CD4-positive, alpha-beta T cell treated with Interleukin-21 for 1 hour (primary cell): ENCODE measurements at regions not wholly inside any gene's neighbourhood (a gene's known extent, or its start where the extent isn't known, plus 50 kb on each side); places are given as distances from the start of the nearest gene placed in this dataset.
"Not testable (repeated sequence)": the region's sequence is repeated elsewhere in the genome, so short reads cannot be mapped to it uniquely, and the experiment has no call there.

Source experiments
- DNase-seq: peaks from one replicate; pipeline ENCODE4 v3.0.0-alpha.2; 2020

DNA sequence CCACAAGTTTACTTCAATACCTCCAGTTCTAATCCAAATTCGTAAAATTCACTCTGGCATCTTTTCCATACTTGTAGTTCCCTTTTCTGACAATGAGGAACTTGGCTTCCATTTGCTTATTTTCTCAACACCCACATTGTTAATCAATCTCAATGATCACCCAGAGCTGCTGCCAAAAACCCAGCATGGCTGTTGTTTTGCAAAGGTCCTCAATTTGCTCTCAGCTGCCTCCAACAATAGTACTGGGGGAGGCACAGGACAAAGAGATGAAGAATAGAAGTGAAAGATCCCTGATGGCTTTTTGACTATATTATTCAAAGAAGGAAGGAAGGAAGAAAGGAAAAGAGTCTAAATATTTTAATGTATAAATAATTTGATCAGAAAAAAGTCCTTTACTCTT lies 847.8 kb downstream of the RAPGEF2 start:
- DNase-seq, result no peak

GRCh38 chr4:159966746-159967145 lies 863.9 kb downstream of the RAPGEF2 start:
- no peak for DNase-seq

GRCh38 chr4:159976871-159977482 lies 874.1 kb downstream of the RAPGEF2 start:
- DNase-seq, result not testable (repeated sequence)

GRCh38 chr4:159977907-159978617 lies 875.2 kb downstream of the RAPGEF2 start:
- DNase-seq, result no peak

DNA sequence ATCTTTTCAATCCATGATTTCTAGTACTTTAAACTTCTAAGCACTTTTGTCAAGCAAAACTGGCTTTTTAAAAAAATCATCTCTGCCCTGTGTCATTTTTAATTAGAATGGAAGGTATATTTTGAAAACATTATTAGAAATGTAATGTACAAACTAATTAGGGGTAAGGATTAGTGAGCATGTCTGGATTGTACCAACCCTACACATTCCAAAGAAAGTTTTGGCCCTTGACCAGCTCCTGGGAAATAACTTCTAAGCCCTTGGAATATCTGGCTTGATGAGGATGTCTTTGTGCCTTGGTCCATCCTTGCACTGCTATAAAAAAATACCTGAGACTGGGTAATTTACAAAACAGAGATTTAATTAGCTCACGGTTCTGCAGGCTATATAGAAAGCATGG lies 876.5 kb downstream of the RAPGEF2 start:
- DNase-seq, result no peak

- no peak for DNase-seq
Measured at GRCh38 chr4:159979953-159980352, 877.1 kb downstream of the RAPGEF2 start.

DNA sequence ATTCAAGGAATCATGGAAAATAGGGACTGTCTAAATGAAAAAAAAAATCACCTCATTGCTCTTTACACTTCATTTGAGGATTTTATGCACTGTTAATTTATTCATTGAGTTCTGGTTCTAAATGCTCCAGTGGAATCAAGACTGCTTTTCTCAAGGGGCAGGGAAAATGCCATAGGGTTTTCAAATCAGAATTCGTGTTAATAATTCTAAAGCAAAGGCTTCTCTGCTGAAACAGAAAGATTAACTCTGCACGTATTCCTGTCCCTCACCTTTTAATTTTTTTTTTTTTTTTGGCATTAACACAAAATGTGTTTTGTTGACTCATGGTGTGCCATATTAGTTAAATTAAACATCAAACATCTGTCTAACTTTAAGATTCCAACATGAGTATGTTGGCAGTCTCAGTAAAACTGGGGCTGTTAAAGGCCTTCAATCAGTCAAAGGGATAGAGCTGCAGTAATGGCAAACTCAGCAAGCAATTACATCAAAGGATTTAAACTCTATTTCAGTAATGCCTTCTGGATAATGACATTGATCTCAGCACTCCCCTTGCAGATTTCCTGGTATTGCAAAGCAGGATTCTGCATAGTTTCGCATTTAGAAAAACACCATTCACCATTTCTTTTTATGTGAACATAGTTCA lies 878.1 kb downstream of the RAPGEF2 start:
- DNase-seq, result no peak

GRCh38 chr4:159981469-159981856 lies 878.6 kb downstream of the RAPGEF2 start:
- DNase-seq, result no peak

DNA sequence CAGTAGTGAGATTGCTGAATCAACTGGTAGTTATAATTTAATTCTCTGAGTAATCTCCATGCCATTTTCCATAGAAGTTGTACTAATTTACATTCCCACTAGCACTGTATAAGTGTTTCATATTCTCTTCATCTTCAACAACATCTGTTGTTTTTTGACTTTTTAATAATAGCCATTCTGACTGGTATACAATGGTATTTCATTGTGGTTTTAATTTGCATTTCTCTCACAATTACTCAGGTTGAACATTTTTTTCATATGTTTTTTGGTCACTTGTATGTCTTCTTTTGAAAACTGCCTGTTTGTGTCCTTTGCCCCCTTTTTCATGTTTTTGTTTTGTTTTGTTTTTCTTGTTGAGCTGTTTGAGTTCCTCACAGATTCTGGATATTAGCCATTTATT lies 880.2 kb downstream of the RAPGEF2 start:
- no peak for DNase-seq

DNA sequence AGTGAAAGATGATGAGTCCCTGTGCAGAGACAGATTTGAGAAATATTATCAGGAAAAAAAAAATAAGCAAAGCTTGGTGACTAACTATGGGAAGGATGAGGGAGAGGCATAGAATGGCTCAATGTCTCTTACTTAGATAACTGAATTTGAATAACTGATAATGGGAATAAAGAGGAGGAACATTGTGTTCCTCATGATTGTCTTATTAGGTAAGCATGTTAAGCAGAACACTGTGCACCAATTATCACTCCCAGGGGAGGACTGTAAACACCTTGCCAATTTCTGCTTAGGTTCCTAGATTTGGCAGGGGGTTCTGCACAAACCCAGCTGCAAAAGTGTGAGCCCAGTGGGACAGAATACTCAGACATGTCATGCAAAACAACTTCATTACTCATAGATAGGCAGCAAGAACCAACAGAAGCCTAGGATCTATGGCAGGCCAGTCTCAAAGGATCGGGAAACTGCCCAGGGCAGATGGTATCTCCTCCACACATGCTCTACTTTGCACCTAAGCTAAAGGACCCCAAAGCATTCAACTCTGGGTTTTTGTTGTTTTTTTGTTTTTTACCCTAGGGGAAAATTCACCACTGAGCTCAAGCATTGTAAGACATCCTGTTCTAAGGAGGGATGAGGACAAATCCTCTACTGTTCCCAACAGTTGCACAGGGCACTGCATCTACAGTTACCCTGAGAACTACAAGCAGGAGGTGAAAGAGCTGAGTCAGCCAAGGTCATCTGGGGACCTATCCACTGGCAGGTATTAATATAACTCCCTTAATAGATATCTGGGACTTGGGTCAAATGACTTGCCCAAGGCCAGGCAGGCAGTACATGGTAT lies 907.0 kb downstream of the RAPGEF2 start:
- DNase-seq, result no peak

DNA sequence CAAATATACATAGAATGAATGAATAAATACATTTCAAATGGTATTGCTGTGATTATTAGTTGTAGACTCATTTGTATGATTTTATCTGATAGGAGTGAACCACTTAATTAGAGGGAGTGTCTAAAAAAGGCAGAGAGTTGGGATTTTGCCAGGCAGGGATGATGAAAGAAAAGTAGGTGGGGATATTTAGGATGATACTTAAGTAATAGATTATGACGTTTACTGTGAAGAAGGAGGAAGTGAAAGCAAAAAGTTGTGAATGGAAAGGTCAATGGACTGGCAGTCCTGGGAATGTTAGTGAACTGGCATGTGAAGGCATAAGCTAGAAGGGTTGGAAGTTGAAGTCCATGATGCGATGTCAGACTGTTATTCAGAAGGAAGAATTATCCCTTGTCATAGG lies 917.1 kb downstream of the RAPGEF2 start:
- DNase-seq, result no peak

DNA sequence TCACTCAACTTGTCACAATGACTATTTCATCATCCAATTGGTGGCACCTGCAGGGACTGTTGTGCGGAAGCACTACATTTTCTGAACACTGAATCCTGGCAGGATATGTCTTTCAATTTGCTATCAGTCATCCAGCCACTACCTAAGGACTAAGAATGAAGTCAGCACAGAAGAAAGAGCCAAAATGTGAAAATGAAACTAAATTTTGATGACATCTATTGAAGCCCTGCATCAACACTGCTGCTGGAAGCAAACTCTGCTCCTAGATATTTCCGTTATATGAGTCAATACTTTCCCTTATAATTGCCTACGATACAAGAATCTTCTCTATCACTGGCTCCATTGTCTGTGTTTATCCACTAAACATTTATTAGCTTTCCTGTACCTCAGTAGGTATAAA lies 917.9 kb downstream of the RAPGEF2 start:
- no peak for DNase-seq

DNA sequence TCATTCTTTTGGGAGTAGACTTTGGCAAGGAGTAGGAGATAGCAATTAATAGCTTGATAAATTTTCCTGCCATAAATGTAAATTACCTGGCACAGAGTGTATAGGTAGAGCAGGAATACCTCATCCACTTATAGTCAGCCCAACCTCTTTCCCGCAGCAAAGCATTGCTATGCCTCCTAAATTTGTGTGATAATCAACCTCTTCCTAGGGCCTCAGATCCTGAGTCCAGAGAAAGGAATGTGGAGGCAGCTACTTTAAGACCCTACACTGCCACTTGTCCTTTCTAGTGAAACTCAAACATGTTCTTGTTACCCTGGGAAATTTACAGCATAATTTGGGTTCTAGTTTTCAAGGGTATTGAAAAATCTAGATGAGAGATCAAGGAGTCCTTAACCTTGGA lies 919.0 kb downstream of the RAPGEF2 start:
- DNase-seq, result no peak

- no peak for DNase-seq
Measured at GRCh38 chr4:160026721-160027120, 923.8 kb downstream of the RAPGEF2 start.

- no peak for DNase-seq
Measured at GRCh38 chr4:160034501-160034900, 931.6 kb downstream of the RAPGEF2 start.

DNA sequence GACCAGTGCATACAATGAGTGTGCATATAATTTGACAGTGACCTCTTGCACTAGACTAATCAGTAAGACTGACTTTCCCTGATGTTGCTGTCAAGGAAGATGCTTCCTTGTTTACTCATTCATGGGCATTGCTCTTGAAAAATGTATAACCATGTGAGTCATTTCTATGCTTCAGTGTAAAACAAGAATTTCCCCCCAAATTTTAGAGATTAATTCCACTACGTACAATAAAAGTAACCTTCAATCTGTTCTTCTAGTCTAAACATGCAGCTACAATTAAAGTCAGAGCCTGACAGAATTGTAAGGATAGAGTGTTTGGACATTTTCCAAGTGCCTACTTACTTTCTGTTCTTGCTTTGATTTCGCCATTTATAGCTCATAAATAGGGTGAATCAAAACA lies 935.7 kb downstream of the RAPGEF2 start:
- DNase-seq, result no peak

DNA sequence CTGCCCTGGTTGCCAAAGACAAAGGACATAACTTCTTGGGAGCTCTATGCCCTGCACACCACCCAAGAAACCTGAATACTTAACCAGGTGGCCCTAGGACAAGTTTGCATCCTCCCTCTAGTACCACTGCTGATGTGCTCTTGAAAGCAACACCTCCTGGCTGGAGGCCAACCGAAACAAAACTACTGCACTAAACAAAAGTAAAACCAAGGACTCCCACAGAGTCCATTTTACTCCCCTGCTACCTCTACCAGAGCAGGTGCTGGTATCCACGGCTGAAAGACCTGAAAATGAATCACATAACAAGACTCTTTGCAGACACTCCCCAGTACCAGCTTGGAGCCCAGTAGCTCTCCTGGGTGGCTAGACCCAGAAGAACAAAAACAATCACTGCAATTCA lies 941.8 kb downstream of the RAPGEF2 start:
- no peak for DNase-seq

GRCh38 chr4:160082432-160083207 lies 979.7 kb downstream of the RAPGEF2 start:
- DNase-seq, result no peak

GRCh38 chr4:160091631-160092030 lies 988.8 kb downstream of the RAPGEF2 start:
- DNase-seq, result no peak

DNA sequence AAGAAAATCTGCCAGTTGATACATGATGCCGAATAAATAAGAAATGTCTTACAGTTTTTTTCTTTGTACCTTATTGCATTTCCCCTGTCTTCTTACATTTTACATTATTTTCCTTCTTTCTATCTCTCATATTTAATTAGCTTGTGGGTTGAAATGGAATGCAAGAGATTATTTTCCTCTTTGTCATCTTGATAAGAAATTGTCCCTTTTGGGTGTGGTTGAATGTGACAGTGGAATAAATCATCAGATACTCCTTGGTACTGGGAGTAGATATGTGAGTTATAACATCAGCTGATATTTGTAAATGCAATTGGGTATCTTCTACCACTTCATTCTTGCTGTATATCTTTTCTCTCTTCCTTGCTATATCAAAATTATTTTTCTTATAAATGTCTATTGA lies 997.4 kb downstream of the RAPGEF2 start:
- DNase-seq, result no peak

GRCh38 chr4:160110891-160111290 lies 1008.0 kb downstream of the RAPGEF2 start:
- DNase-seq, result no peak

DNA sequence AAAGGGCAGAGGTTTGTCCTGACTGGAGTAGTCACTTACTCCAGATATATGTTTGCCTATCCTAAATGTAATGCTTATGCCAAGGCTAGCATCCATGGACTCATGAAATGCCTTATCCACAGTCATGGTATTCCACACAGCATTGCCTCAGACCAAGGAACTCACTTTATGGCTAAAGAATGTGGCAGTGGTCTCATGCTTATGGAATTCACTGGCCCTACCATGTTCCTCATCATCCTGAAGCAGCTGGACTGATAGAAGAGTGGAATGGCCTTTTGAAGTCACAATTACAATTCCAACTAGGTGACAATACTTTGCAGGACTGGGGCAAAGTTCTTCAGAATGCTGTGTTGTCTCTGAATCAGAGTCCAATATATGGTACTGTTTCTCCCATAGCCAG lies 1014.8 kb downstream of the RAPGEF2 start:
- no peak for DNase-seq
